PFSK-1 (cell line): ENCODE measurements at regions not wholly inside any gene's neighbourhood (a gene's known extent, or its start where the extent isn't known, plus 50 kb on each side); places are given as distances from the start of the nearest gene placed in this dataset.

Source experiments
- FOXP2 ChIP-seq: optimal IDR thresholded peaks from 2 replicates; pipeline ENCODE3; 2011; ENCODE audit warnings: borderline replicate concordance, control low read depth, inconsistent platforms; ENCODE audit not compliant: insufficient read depth; ENCODE audit errors: extremely low read length, extremely low read depth
- POLR2AphosphoS5 ChIP-seq: IDR thresholded peaks from 2 replicates; pipeline ENCODE4 v1.6.1; 2012; ENCODE audit warnings: low read depth, mild to moderate bottlenecking, control low read depth, low read length, moderate library complexity
- REST ChIP-seq, 2 experiments: IDR thresholded peaks; 2 replicates each; pipeline versions ENCODE4 v1.6.1 to v1.8.0; 2011 to 2012; ENCODE audit warnings: low read depth in 2 of 2, low read length in 2 of 2, control low read depth in 1 of 2, inconsistent platforms in 1 of 2, mild to moderate bottlenecking in 1 of 2, moderate library complexity in 1 of 2; ENCODE audit not compliant: insufficient read depth in 1 of 2
- SIN3A ChIP-seq: IDR thresholded peaks from 2 replicates; pipeline ENCODE4 v1.6.1; 2012; ENCODE audit warnings: mild to moderate bottlenecking, low read length, moderate library complexity, borderline replicate concordance; ENCODE audit not compliant: insufficient read depth
- TAF1 ChIP-seq: IDR thresholded peaks from 2 replicates; pipeline ENCODE4 v1.6.1; 2012; ENCODE audit warnings: low read length, control low read depth, borderline replicate concordance; ENCODE audit not compliant: insufficient read depth

GRCh38 chr1:60425528-60425927 is 352.0 kb upstream of the C1orf87 start:
- TF ChIP-seq FOXP2 (no peak), REST (IDR thresholded peaks at IDR 0.05; ENCODE audit: insufficient read depth in 1 of 2, low read depth in 2 of 2, low read length in 2 of 2) (no peak), SIN3A (no peak), TAF1 (no peak), POLR2AphosphoS5 (no peak)

GRCh38 chr1:60423146-60423780 is 349.7 kb upstream of the C1orf87 start:
- no peak for TF ChIP-seq SIN3A
- TF ChIP-seq REST (IDR thresholded peaks at IDR 0.05; ENCODE audit: insufficient read depth in 1 of 2, low read depth in 2 of 2, low read length in 2 of 2), result no peak
- no peak for TF ChIP-seq FOXP2
- TF ChIP-seq TAF1, result no peak
- no peak for TF ChIP-seq POLR2AphosphoS5

GRCh38 chr1:60421965-60422364 is 348.4 kb upstream of the C1orf87 start:
- no peak for TF ChIP-seq TAF1
- no peak for TF ChIP-seq POLR2AphosphoS5
- no peak for TF ChIP-seq SIN3A
- no peak for TF ChIP-seq REST (IDR thresholded peaks at IDR 0.05; ENCODE audit: insufficient read depth in 1 of 2, low read depth in 2 of 2, low read length in 2 of 2)
- no peak for TF ChIP-seq FOXP2

- no peak for TF ChIP-seq FOXP2
- no peak for TF ChIP-seq SIN3A
- no peak for TF ChIP-seq POLR2AphosphoS5
- TF ChIP-seq REST (IDR thresholded peaks at IDR 0.05; ENCODE audit: insufficient read depth in 1 of 2, low read depth in 2 of 2, low read length in 2 of 2), result no peak
- TF ChIP-seq TAF1, result no peak
Measured at GRCh38 chr1:60419023-60419422, 345.5 kb upstream of the C1orf87 start.
